Adrenal gland (tissue), 5 donors: ENCODE measurements at regions not wholly inside any gene's neighbourhood (a gene's known extent, or its start where the extent isn't known, plus 50 kb on each side); places are given as distances from the start of the nearest gene placed in this dataset.

Experiments used
- CTCF ChIP-seq, 6 experiments: fragments of 450-650 bp in 4 of 6; fragments of 200-600 bp in 2 of 6; sonication (generic) in 1 of 6; IDR thresholded peaks; 1 replicate in 5 of 6; 2 replicates in 1 of 6; pipeline versions ENCODE4 v1.5.1 to v1.8.0; 2016 to 2021; ENCODE audit warnings: antibody characterized with exemption in 6 of 6, mild to moderate bottlenecking in 2 of 6, moderate library complexity in 1 of 6
- POLR2A ChIP-seq, 2 donors: fragments of 450-650 bp; IDR thresholded peaks; one replicate each; pipeline ENCODE4 v1.6.1; 2017; ENCODE audit warnings: antibody characterized with exemption in 2 of 2, mild to moderate bottlenecking in 2 of 2, moderate library complexity in 1 of 2
- donor health status: DM: no; HTN: no; CAD: no.

- TF ChIP-seq CTCF (IDR thresholded peaks at IDR 0.05) (no peak), POLR2A (IDR thresholded peaks at IDR 0.05) (no peak)
Measured at GRCh38 chr13:44249431-44249836, 124.2 kb upstream of the SERP2 start.
